ENCODE measurements at regions not wholly inside any gene's neighbourhood (a gene's known extent, or its start where the extent isn't known, plus 50 kb on each side); places are given as distances from the start of the nearest gene placed in this dataset.

DNA sequence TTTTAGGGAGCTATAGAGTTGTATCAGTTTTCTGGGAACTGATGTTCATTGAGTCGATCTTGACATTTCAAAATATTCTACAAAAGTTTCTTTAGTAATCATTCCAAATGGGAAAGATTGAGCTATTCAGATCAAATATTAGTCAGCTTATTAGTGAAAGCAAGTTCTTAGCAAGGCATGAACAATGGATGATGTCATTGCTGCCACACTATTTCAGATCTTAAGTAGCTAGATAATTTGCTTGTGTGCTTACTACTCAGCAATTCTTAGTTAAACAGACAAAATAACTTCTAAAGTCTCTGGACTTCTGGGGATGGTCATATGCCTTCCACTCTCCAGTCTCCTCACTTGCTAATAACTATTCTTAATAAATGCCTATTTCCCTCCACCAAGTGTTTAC, 69.0 kb upstream of the CDH8 start:
- no peak for TF ChIP-seq CREB1 (IDR thresholded peaks at IDR 0.05; ENCODE audit: low read depth)
- no peak for TF ChIP-seq CEBPB (IDR thresholded peaks at IDR 0.05)
- TF ChIP-seq MAX (IDR thresholded peaks at IDR 0.05): no peak
- TF ChIP-seq TCF12 (IDR thresholded peaks at IDR 0.05; ENCODE audit: low read depth): no peak
- TF ChIP-seq NFIC (IDR thresholded peaks at IDR 0.05): no peak
- TF ChIP-seq YY1 (IDR thresholded peaks at IDR 0.05; ENCODE audit: low read depth): no peak
- TF ChIP-seq ZBTB7A (IDR thresholded peaks at IDR 0.05; ENCODE audit: low read depth): no peak
- TF ChIP-seq EP300 (IDR thresholded peaks at IDR 0.05; ENCODE audit: borderline replicate concordance): no peak
- no peak for TF ChIP-seq RAD21 (IDR thresholded peaks at IDR 0.05; ENCODE audit: low read depth)
- TF ChIP-seq FOXM1 (IDR thresholded peaks at IDR 0.05; ENCODE audit: borderline replicate concordance, low read depth): no peak
- TF ChIP-seq, protein P1, sequence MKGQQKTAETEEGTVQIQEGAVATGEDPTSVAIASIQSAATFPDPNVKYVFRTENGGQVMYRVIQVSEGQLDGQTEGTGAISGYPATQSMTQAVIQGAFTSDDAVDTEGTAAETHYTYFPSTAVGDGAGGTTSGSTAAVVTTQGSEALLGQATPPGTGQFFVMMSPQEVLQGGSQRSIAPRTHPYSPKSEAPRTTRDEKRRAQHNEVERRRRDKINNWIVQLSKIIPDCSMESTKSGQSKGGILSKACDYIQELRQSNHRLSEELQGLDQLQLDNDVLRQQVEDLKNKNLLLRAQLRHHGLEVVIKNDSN (IDR thresholded peaks at IDR 0.05): no peak
